ENCODE measurements at regions not wholly inside any gene's neighbourhood (a gene's known extent, or its start where the extent isn't known, plus 50 kb on each side); places are given as distances from the start of the nearest gene placed in this dataset.
"Not testable (repeated sequence)": the region's sequence is repeated elsewhere in the genome, so short reads cannot be mapped to it uniquely, and the experiment has no call there.

GRCh38 chr3:171915275-171915674, 72.1 kb downstream of the TMEM212 start:
- no peak for DNase-seq (ENCODE audit: extremely low spot score)
- no peak for TF ChIP-seq CTCF (IDR thresholded peaks at IDR 0.05; ENCODE audit: control extremely low read depth, extremely low read depth, low read depth, missing control alignments)
- ChIA-PET CTCF (interaction anchor here (1.0 kb wide), 1 partner anchor 13 kb away, joined by 3 read pairs; no protein-coding TSS in a partner anchor), POLR2A (no interaction called here)

- ChIA-PET CTCF (no interaction called here), POLR2A (no interaction called here)
- no peak for DNase-seq (ENCODE audit: extremely low spot score)
- no peak for TF ChIP-seq CTCF (IDR thresholded peaks at IDR 0.05; ENCODE audit: control extremely low read depth, extremely low read depth, low read depth, missing control alignments)
Measured at GRCh38 chr3:171916888-171917287, 73.7 kb downstream of the TMEM212 start.

GRCh38 chr3:171922629-171923028, 79.5 kb downstream of the TMEM212 start:
- DNase-seq (ENCODE audit: extremely low spot score); POLR2A ChIA-PET: not testable (repeated sequence)
- CTCF ChIA-PET: interaction anchor here (1.5 kb wide), 2 partner anchors 13 to 31 kb away, joined by 3 read pairs; no protein-coding TSS in a partner anchor

GRCh38 chr3:171923668-171924067, 80.5 kb downstream of the TMEM212 start:
- DNase-seq (ENCODE audit: extremely low spot score); POLR2A ChIA-PET: not testable (repeated sequence)
- CTCF ChIA-PET: interaction anchor here (1.5 kb wide), 1 partner anchor 12 kb away, joined by 3 read pairs; no protein-coding TSS in a partner anchor

GRCh38 chr3:171924864-171925263, 81.7 kb downstream of the TMEM212 start:
- CTCF ChIA-PET; DNase-seq (ENCODE audit: extremely low spot score); POLR2A ChIA-PET: not testable (repeated sequence)

- CTCF ChIA-PET: no interaction called here
- POLR2A ChIA-PET: no interaction called here
- no peak for DNase-seq (ENCODE audit: extremely low spot score)
- no peak for TF ChIP-seq CTCF (IDR thresholded peaks at IDR 0.05; ENCODE audit: control extremely low read depth, extremely low read depth, low read depth, missing control alignments)
Measured at GRCh38 chr3:171932153-171932611, 89.0 kb downstream of the TMEM212 start.

GRCh38 chr3:171933441-171933840, 90.3 kb downstream of the TMEM212 start:
- CTCF ChIA-PET: no interaction called here
- no peak for DNase-seq (ENCODE audit: extremely low spot score)
- POLR2A ChIA-PET: no interaction called here
- no peak for TF ChIP-seq CTCF (IDR thresholded peaks at IDR 0.05; ENCODE audit: control extremely low read depth, extremely low read depth, low read depth, missing control alignments)

GRCh38 chr3:171935261-171936123, 92.3 kb downstream of the TMEM212 start:
- no peak for TF ChIP-seq CTCF (IDR thresholded peaks at IDR 0.05; ENCODE audit: control extremely low read depth, extremely low read depth, low read depth, missing control alignments)
- POLR2A ChIA-PET: no interaction called here
- CTCF ChIA-PET: interaction anchor here (0.9 to 1.3 kb wide), 3 partner anchors 12 to 19 kb away, joined by 3 read pairs; no protein-coding TSS in a partner anchor
- DNase-seq (ENCODE audit: extremely low spot score): no peak

Measured in GM10248 (cell line).